HG02623 (cell line): ENCODE measurements at regions not wholly inside any gene's neighbourhood (a gene's known extent, or its start where the extent isn't known, plus 50 kb on each side); places are given as distances from the start of the nearest gene placed in this dataset.

Experiments used
- ATAC-seq: cut with Tn5 transposase; IDR thresholded peaks from one replicate; pipeline ENCODE4 v1.9.1; 2021; ENCODE audit warnings: moderate library complexity; ENCODE audit not compliant: unreplicated experiment

- no peak for ATAC-seq
Observed at GRCh38 chr11:128198216-128198772, 389.1 kb downstream of the ETS1 start.

- no peak for ATAC-seq
Observed at GRCh38 chr11:128196235-128196634, 391.1 kb downstream of the ETS1 start.

GRCh38 chr11:128195756-128196155, 391.6 kb downstream of the ETS1 start:
- ATAC-seq: no peak

- ATAC-seq: no peak
Observed at GRCh38 chr11:128195057-128195751, 392.2 kb downstream of the ETS1 start.

- ATAC-seq: no peak
Observed at GRCh38 chr11:128194216-128194615, 393.1 kb downstream of the ETS1 start.

GRCh38 chr11:128193615-128194014, 393.7 kb downstream of the ETS1 start:
- no peak for ATAC-seq

- no peak for ATAC-seq
Observed at GRCh38 chr11:128190312-128190711, 397.0 kb downstream of the ETS1 start.

GRCh38 chr11:128189823-128190222, 397.5 kb downstream of the ETS1 start:
- no peak for ATAC-seq

- ATAC-seq: no peak
Observed at GRCh38 chr11:128188346-128189004, 398.9 kb downstream of the ETS1 start.

GRCh38 chr11:128187835-128188234, 399.5 kb downstream of the ETS1 start:
- no peak for ATAC-seq

- no peak for ATAC-seq
Observed at GRCh38 chr11:128187377-128187776, 400.0 kb downstream of the ETS1 start.

- ATAC-seq: no peak
Observed at GRCh38 chr11:128184981-128185380, 402.4 kb downstream of the ETS1 start.

GRCh38 chr11:128182844-128183243, 404.5 kb downstream of the ETS1 start:
- no peak for ATAC-seq

GRCh38 chr11:128181984-128182383, 405.4 kb downstream of the ETS1 start:
- no peak for ATAC-seq

GRCh38 chr11:128181088-128181480, 406.3 kb downstream of the ETS1 start:
- ATAC-seq: no peak

- no peak for ATAC-seq
Observed at GRCh38 chr11:128180441-128181087, 406.8 kb downstream of the ETS1 start.

- ATAC-seq: no peak
Observed at GRCh38 chr11:128179512-128179911, 407.8 kb downstream of the ETS1 start.

GRCh38 chr11:128179039-128179438, 408.3 kb downstream of the ETS1 start:
- ATAC-seq: no peak

- no peak for ATAC-seq
Observed at GRCh38 chr11:128174465-128175291, 412.7 kb downstream of the ETS1 start.

GRCh38 chr11:128172046-128172878, 415.1 kb downstream of the ETS1 start:
- ATAC-seq: peak; percentile 74
